ENCODE measurements at regions not wholly inside any gene's neighbourhood (a gene's known extent, or its start where the extent isn't known, plus 50 kb on each side); places are given as distances from the start of the nearest gene placed in this dataset.
A peak's percentile ranks its signal among the peaks of the same experiment; 100 is the strongest.

GRCh38 chr13:104017317-104017716, 951.1 kb upstream of the SLC10A2 start:
- DNase-seq (ENCODE audit: low read depth), result no peak
- TF ChIP-seq CTCF (conservative IDR thresholded peaks at IDR 0.05; ENCODE audit: low read depth, low read length), result no peak
- no peak overlapping the region for H3K4me3 ChIP-seq (ENCODE audit: low read depth, low read length)

- H3K4me3 ChIP-seq (ENCODE audit: low read depth, low read length), result no peak overlapping the region
- no peak for DNase-seq (ENCODE audit: low read depth)
- no peak for TF ChIP-seq CTCF (conservative IDR thresholded peaks at IDR 0.05; ENCODE audit: low read depth, low read length)
Measured at GRCh38 chr13:104015646-104016396, 949.6 kb upstream of the SLC10A2 start.

- no peak for TF ChIP-seq CTCF (conservative IDR thresholded peaks at IDR 0.05; ENCODE audit: low read depth, low read length)
- DNase-seq (ENCODE audit: low read depth), result no peak
- no peak overlapping the region for H3K4me3 ChIP-seq (ENCODE audit: low read depth, low read length)
Measured at GRCh38 chr13:104014803-104015645, 948.8 kb upstream of the SLC10A2 start.

- peak; percentile 2 for TF ChIP-seq CTCF (conservative IDR thresholded peaks at IDR 0.05; ENCODE audit: low read depth, low read length)
- no peak for DNase-seq (ENCODE audit: low read depth)
- peak overlapping the region; percentile 38 for H3K4me3 ChIP-seq (ENCODE audit: low read depth, low read length)
Measured at GRCh38 chr13:104011505-104012241, 945.5 kb upstream of the SLC10A2 start.

GRCh38 chr13:104008541-104009435, 942.6 kb upstream of the SLC10A2 start:
- TF ChIP-seq CTCF (conservative IDR thresholded peaks at IDR 0.05; ENCODE audit: low read depth, low read length), result no peak
- no peak for DNase-seq (ENCODE audit: low read depth)

GRCh38 chr13:104008075-104008474, 941.9 kb upstream of the SLC10A2 start:
- no peak for DNase-seq (ENCODE audit: low read depth)
- H3K4me3 ChIP-seq (ENCODE audit: low read depth, low read length), result no peak overlapping the region
- no peak for TF ChIP-seq CTCF (conservative IDR thresholded peaks at IDR 0.05; ENCODE audit: low read depth, low read length)

More at GRCh38 chr13:104008541-104009435, 942.6 kb upstream of the SLC10A2 start:
- H3K4me3 ChIP-seq (ENCODE audit: low read depth, low read length), result no peak overlapping the region
